Fibroblast of the aortic adventitia (primary cell): ENCODE measurements at regions not wholly inside any gene's neighbourhood (a gene's known extent, or its start where the extent isn't known, plus 50 kb on each side); places are given as distances from the start of the nearest gene placed in this dataset.
A peak's percentile ranks its signal among the peaks of the same experiment; 100 is the strongest.

ENCODE experiments used
- DNase-seq: peaks from one replicate; pipeline ENCODE4 v3.0.0-alpha.2; 2010; ENCODE audit warnings: low read depth
- H3K4me3 ChIP-seq: 2 replicates; pipeline ENCODE4 v1.5.1; 2011; ENCODE audit warnings: low read depth, mild to moderate bottlenecking, control low read depth, low read length, moderate library complexity
- TF ChIP-seq, protein P1 (sequence below): IDR thresholded peaks from 2 replicates; pipeline ENCODE4 v1.5.1; 2011; ENCODE audit warnings: mild to moderate bottlenecking, low read length, control low read depth, inconsistent platforms; ENCODE audit not compliant: insufficient read depth

DNA sequence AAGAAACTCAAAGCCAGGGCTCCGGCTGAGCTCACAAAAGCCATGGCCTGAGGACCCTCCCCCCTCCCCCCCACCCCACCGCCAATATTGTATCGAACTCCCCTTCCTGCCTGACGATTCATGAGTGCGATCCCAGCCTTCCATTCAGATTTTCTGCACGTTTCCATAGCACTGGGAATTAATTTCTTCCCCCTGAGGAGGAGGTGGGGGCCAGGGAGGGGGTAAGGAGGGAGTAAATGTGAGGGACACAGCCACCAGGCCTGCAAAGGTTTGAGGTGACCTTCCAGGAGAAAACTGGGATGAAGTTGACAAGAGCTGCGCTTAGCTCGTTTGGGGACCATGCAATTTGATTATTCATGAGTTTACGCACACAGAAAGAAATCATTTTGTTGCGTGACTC lies 527.7 kb downstream of the MN1 start:
- DNase-seq: no peak
- TF ChIP-seq, protein P1, sequence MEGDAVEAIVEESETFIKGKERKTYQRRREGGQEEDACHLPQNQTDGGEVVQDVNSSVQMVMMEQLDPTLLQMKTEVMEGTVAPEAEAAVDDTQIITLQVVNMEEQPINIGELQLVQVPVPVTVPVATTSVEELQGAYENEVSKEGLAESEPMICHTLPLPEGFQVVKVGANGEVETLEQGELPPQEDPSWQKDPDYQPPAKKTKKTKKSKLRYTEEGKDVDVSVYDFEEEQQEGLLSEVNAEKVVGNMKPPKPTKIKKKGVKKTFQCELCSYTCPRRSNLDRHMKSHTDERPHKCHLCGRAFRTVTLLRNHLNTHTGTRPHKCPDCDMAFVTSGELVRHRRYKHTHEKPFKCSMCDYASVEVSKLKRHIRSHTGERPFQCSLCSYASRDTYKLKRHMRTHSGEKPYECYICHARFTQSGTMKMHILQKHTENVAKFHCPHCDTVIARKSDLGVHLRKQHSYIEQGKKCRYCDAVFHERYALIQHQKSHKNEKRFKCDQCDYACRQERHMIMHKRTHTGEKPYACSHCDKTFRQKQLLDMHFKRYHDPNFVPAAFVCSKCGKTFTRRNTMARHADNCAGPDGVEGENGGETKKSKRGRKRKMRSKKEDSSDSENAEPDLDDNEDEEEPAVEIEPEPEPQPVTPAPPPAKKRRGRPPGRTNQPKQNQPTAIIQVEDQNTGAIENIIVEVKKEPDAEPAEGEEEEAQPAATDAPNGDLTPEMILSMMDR: no peak

GRCh38 chr22:27274770-27275449 lies 526.6 kb downstream of the MN1 start:
- TF ChIP-seq, protein P1: no peak
- no peak overlapping the region for H3K4me3 ChIP-seq
- DNase-seq: peak; percentile 54

More for the DNA sequence above, 527.7 kb downstream of the MN1 start:
- H3K4me3 ChIP-seq: no peak overlapping the region

DNA sequence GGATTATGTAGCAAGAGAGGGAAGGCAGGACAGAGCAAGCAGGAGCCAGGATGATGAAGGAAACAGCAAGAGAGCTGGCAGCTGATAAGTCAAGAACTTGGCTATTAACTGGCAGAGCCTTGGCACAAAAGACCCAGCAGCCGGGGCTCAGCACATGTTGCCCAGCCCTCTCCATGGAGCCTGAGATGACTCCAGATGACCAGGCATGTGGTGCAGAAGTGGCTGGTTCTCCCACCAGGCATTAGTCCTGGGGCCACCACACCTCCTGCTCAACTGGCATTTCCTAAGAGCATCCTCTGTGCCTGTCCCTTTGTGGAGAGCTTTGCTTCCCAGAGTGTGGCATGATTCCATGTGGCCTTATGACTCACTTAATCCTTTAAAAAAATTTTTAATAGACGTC lies 522.6 kb downstream of the MN1 start:
- H3K4me3 ChIP-seq: no peak overlapping the region
- TF ChIP-seq, protein P1: no peak
- peak; percentile 27 for DNase-seq

DNA sequence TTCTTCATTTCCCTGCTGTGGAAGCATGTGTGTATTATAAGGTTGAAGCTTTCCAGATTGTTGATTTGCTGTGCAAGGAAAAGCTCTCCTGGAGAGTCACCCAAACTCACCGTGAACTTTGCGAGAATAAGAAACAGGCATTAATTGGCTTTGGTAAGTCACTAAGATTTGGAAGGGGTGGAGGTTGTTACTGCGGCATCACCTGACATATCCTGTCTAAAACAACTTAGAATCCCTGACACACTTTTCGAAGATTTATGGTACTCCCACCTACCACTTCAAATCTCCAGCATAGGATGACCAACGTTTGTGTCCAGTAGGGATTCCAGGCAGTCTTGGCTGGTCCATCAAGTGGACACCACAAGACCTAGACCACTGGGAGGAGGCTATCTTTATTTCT lies 518.3 kb downstream of the MN1 start:
- no peak overlapping the region for H3K4me3 ChIP-seq
- no peak for DNase-seq
- TF ChIP-seq, protein P1: no peak

- no peak overlapping the region for H3K4me3 ChIP-seq
- no peak for DNase-seq
Measured at GRCh38 chr22:27283714-27284113, 517.8 kb downstream of the MN1 start.

DNA sequence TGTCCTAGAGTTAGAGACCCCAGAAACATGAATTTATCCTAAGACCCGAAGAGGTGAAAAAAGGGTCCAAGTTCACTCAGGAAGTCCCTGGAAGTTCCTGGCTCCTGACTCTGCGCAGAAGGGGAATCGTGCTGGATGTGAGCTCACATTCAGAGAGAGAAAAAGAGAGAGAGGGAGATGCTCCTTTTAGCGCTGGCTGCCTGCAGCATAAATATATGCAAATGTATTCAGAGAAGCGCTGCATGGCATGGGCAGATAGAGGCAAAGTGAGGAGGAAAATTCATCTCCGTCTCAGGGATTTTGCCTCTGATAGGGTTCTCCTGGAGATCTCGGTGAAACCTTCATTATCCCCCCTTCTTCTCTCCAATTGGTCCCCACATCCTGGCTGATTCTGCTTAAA lies 517.2 kb downstream of the MN1 start:
- no peak overlapping the region for H3K4me3 ChIP-seq

More at GRCh38 chr22:27283714-27284113, 517.8 kb downstream of the MN1 start:
- TF ChIP-seq, protein P1: no peak

More for the DNA sequence above, 517.2 kb downstream of the MN1 start:
- DNase-seq: no peak
- TF ChIP-seq, protein P1: no peak
